Right forelimb (tissue), 1 donor: ENCODE measurements at regions not wholly inside any gene's neighbourhood (a gene's known extent, or its start where the extent isn't known, plus 50 kb on each side); places are given as distances from the start of the nearest gene placed in this dataset.
"Not testable (repeated sequence)": the region's sequence is repeated elsewhere in the genome, so short reads cannot be mapped to it uniquely, and the experiment has no call there.

ENCODE experiments used
- DNase-seq: peaks from one replicate; pipeline ENCODE4 v3.0.0-alpha.2; 2018

- DNase-seq: not testable (repeated sequence)
These were observed 901.2 kb upstream of the NEGR1 start for GRCh38 chr1:73183581-73183980.

GRCh38 chr1:73181190-73181540 is 898.8 kb upstream of the NEGR1 start:
- DNase-seq: no peak

GRCh38 chr1:73180397-73181189 is 898.3 kb upstream of the NEGR1 start:
- no peak for DNase-seq

GRCh38 chr1:73176902-73177301 is 894.6 kb upstream of the NEGR1 start:
- no peak for DNase-seq

GRCh38 chr1:73167009-73167657 is 884.8 kb upstream of the NEGR1 start:
- no peak for DNase-seq

- no peak for DNase-seq
These were observed 880.2 kb upstream of the NEGR1 start for GRCh38 chr1:73162564-73162963.

GRCh38 chr1:73161418-73161817 is 879.1 kb upstream of the NEGR1 start:
- no peak for DNase-seq

- DNase-seq: no peak
These were observed 878.4 kb upstream of the NEGR1 start for GRCh38 chr1:73160759-73161158.

- no peak for DNase-seq
These were observed 862.0 kb upstream of the NEGR1 start for GRCh38 chr1:73144311-73144710.

- DNase-seq: no peak
These were observed 854.6 kb upstream of the NEGR1 start for GRCh38 chr1:73136975-73137374.

- DNase-seq: no peak
These were observed 824.6 kb upstream of the NEGR1 start for GRCh38 chr1:73106931-73107330.

GRCh38 chr1:73105755-73106154 is 823.4 kb upstream of the NEGR1 start:
- no peak for DNase-seq

GRCh38 chr1:73104749-73105148 is 822.4 kb upstream of the NEGR1 start:
- no peak for DNase-seq

GRCh38 chr1:73100216-73100615 is 817.9 kb upstream of the NEGR1 start:
- no peak for DNase-seq

GRCh38 chr1:73097917-73098316 is 815.6 kb upstream of the NEGR1 start:
- no peak for DNase-seq

GRCh38 chr1:73096841-73097240 is 814.5 kb upstream of the NEGR1 start:
- DNase-seq: no peak

GRCh38 chr1:73092383-73092782 is 810.0 kb upstream of the NEGR1 start:
- no peak for DNase-seq

GRCh38 chr1:73066866-73067265 is 784.5 kb upstream of the NEGR1 start:
- DNase-seq: no peak

- no peak for DNase-seq
These were observed 783.2 kb upstream of the NEGR1 start for GRCh38 chr1:73065339-73066041.

- no peak for DNase-seq
These were observed 774.5 kb upstream of the NEGR1 start for GRCh38 chr1:73056826-73057225.

- DNase-seq: peak; percentile 47
These were observed 762.1 kb upstream of the NEGR1 start for GRCh38 chr1:73044241-73045036.

GRCh38 chr1:73042403-73042802 is 760.1 kb upstream of the NEGR1 start:
- DNase-seq: no peak

GRCh38 chr1:73040811-73041210 is 758.5 kb upstream of the NEGR1 start:
- DNase-seq: no peak
